ENCODE measurements at regions not wholly inside any gene's neighbourhood (a gene's known extent, or its start where the extent isn't known, plus 50 kb on each side); places are given as distances from the start of the nearest gene placed in this dataset.

GRCh38 chr3:69448877-69449276, 63.0 kb upstream of the FRMD4B start:
- TF ChIP-seq NR2C2 (CRISPR knock-in tag; IDR thresholded peaks at IDR 0.05): no peak
- no peak for TF ChIP-seq CTCF (IDR thresholded peaks at IDR 0.05)

All from WTC11 (cell line).